Middle frontal gyrus (tissue), 1 donor: ENCODE measurements at regions not wholly inside any gene's neighbourhood (a gene's known extent, or its start where the extent isn't known, plus 50 kb on each side); places are given as distances from the start of the nearest gene placed in this dataset.

Experiments used
- DNase-seq: peaks from one replicate; pipeline ENCODE4 v3.0.0-alpha.2; 2015; ENCODE audit warnings: low spot score; ENCODE audit errors: extremely low spot score

- DNase-seq, result no peak
These were observed 507.8 kb downstream of the CD83 start for GRCh38 chr6:14625173-14625895.

DNA sequence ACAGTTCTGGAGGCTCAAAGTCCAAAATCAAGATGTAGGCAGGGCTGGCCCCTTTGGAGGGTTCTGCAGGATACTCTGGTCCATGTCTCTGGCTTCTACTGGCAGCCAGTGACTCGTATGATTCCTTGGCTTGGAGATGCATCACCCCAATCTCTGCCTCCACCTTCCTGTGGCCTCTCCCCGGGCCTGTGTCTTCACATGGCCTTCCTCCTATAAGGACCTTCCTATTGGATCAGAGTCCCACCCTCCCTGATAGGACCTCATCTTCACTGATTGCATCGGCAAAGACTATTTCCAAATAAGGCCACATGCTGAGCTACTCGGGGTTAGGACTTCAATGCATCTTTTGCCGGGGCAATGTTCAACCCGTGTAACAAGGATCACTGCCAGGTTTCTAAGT lies 509.0 kb downstream of the CD83 start:
- DNase-seq, result no peak

DNA sequence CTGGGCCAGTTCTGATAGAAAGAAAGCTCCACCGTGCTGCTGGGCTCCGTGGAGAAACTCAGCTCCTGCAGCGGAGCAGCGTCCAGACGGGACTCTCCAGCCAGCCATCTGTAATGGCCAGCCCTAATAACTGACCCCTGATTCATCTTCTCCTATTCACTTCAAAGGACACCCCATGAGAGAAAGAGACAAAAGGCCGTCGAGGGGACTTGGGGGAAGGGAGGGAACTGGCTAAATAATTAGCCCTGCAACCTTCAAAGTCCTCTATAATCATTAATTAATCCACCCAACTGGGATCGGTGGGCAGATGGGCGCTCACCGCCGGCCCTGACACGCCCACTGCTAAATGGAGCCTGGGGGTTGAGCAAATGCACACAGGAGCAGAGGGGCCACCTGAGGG lies 512.4 kb downstream of the CD83 start:
- no peak for DNase-seq

DNA sequence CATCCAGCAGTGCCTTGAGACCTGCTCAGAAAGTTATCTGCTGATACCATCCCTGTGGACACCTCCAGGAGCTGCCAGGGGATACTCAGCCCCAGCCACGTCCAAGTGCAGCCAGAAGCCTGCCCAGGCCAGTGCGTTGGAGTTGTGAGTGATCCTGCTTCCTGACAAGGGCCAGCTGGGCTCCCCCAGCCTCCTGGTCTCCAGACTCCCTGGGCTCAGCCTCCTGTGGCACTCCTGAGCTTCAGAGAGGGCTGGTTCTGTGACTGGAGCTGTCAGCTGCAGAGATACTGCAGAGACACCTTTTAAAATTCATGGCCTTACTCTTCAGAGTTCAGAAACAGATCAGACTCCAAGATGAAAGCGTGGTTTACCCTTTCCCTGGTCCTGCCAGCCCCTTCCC lies 515.9 kb downstream of the CD83 start:
- no peak for DNase-seq

DNA sequence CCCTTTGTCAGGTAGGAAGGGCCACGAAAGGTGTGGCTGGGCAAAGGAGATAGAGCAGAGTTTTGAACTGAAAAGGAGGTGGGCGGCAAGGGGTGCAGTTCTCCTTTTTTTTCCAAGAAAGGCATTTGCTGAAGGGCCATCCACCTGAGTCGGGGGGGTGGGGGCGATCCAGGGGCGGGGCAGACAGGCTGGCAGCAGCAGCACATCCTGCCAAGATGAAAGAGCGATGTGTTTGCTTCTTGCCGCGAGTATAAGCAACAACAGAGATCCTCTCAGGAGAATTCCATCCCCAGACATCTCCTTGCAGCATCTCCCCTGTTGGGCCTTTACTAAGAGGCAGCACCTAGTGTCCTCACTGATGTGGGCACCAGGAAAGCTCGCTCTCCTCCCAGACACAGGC lies 516.5 kb downstream of the CD83 start:
- no peak for DNase-seq

DNA sequence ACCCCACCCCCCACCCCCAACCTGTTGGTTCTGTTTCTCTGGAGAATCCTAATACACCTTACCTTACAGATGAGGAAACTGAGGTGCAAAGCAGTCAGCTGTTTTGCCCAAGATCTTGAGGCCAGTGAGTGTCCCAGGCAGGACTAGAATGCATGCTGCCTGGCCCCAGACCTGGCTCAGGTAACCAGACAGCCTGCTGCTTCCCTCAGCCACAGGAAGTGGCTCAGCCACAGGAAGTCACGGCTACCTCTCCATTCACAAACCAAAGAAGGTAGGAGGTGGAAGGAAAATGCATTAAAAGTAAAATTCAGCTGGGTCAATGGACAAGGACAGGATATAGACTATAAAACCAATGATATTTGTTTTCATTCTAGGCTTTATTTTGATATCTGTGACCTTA lies 517.6 kb downstream of the CD83 start:
- DNase-seq, result no peak

DNA sequence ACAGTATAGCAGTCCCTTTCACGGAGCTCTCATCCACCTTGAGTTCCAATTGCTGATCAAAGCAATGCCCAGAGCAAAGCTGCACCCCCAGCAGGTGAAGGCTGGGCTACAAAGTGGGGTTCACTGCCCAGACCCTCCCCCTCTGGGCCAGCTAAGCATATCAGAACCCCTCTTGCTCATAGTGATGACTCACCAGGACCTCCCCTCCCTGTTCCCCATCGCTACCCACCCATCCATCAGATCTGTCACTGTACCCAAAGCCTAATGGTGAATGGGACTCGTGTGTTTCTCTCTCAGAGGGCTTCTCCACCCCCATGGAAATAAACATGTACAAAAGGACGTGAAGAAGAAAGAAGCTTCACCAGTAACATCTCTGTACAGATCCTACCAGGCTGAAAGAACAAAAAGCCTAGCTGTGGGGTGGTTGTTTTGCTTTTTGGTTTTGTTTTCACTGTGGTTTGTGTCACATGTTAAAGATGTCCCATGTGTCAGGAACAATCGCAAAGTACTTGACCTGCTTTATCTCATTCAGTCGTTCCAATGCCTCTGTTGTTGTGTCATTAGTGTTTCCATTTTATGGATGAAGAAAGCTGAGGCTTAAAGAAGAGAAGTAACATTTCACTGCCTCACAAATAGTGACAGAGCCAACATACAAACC lies 518.5 kb downstream of the CD83 start:
- no peak for DNase-seq

GRCh38 chr6:14638435-14638905 lies 520.9 kb downstream of the CD83 start:
- DNase-seq, result no peak

DNA sequence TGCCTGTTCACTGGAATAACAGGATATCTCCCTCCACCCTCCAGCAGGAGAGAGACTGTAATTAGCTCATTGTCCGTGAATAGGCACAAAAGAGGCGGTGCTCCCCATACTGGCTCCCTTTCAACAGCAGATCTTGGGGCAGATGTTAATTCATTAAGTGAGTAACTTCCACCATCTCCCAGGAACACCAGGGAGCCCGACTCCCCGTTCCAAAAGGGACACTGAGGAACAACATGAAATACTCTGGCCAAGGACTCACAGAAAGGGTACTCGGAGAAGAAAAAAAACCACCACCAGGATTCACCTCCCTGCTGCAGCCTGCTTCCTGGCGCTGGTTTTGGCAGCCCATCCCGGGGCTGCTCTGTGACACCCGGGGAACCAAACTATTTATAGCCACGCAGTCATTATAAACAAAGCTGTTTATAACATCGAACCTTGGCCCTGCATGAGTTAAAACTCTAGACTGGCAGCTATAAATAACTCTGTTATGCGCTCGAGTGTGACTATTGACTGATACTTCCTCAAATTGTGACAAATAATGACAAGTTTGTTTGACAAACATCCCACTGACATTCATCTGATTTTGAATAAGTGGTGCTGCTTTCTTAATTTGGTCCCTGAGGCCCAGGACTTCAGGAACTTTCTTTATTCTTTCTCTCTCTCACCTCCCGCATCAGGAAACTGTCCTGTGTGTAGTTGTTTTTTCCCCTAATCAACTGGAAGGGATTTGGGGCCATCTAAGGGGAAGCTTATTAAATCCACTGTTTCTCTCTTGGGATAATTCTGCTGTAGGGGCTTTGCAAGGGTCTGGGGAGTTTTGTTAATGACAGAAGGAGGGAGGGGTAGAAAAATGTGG lies 521.6 kb downstream of the CD83 start:
- DNase-seq, result no peak

- DNase-seq, result no peak
These were observed 522.5 kb downstream of the CD83 start for GRCh38 chr6:14639983-14640599.

GRCh38 chr6:14640631-14641030 lies 523.1 kb downstream of the CD83 start:
- DNase-seq, result no peak

GRCh38 chr6:14641423-14642135 lies 524.0 kb downstream of the CD83 start:
- DNase-seq, result no peak

GRCh38 chr6:14642136-14642505 lies 524.5 kb downstream of the CD83 start:
- no peak for DNase-seq

GRCh38 chr6:14642842-14643241 lies 525.3 kb downstream of the CD83 start:
- DNase-seq, result no peak

GRCh38 chr6:14644381-14644780 lies 526.8 kb downstream of the CD83 start:
- no peak for DNase-seq

DNA sequence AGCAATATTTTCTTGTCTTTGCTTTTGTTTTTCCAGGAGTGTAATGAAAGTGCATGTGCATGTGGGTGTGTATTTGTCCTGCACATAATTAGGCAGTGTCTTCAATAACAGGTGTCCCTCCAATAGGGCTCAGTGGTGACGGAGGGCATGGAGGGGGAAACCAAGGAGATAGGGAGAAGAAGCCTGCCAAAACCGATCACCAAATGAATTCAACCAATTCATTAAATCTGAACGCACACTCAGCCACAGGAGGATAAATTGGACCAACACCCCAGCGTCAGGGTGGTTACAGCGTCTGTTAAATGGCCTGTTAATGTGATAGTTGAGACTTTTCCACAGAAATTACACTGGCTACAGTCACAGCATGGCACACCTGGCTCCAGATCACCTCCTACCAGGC lies 527.6 kb downstream of the CD83 start:
- DNase-seq, result no peak

GRCh38 chr6:14645841-14646240 lies 528.3 kb downstream of the CD83 start:
- DNase-seq, result no peak

- no peak for DNase-seq
These were observed 528.8 kb downstream of the CD83 start for GRCh38 chr6:14646371-14646770.

DNA sequence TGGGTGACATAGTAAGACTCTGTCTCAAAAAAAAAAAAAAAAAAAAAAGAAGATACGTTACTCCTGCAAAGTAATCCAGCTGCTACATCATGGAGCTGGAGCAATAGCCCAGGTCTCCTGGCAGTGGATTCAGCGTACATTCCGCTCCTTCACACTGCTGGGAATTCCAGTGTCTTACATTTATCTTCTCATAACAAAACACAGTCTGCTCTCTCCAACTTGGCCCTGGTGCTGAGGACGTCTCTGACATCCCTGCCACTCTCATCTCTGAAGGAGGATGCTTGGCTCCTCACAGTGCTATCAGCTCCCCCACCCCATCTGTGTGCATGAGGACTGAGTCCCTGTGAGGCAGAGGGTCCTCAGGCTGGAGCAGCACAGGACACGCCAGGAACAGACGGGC lies 529.8 kb downstream of the CD83 start:
- DNase-seq, result no peak

GRCh38 chr6:14652536-14652935 lies 535.0 kb downstream of the CD83 start:
- DNase-seq, result no peak
